HG03432 (cell line): ENCODE measurements at regions not wholly inside any gene's neighbourhood (a gene's known extent, or its start where the extent isn't known, plus 50 kb on each side); places are given as distances from the start of the nearest gene placed in this dataset.
A peak's percentile ranks its signal among the peaks of the same experiment; 100 is the strongest.
"Not testable (repeated sequence)": the region's sequence is repeated elsewhere in the genome, so short reads cannot be mapped to it uniquely, and the experiment has no call there.

Source experiments
- ATAC-seq: cut with Tn5 transposase; IDR thresholded peaks from one replicate; pipeline ENCODE4 v1.9.1; 2021; ENCODE audit warnings: mild to moderate bottlenecking, moderate library complexity; ENCODE audit not compliant: unreplicated experiment

DNA sequence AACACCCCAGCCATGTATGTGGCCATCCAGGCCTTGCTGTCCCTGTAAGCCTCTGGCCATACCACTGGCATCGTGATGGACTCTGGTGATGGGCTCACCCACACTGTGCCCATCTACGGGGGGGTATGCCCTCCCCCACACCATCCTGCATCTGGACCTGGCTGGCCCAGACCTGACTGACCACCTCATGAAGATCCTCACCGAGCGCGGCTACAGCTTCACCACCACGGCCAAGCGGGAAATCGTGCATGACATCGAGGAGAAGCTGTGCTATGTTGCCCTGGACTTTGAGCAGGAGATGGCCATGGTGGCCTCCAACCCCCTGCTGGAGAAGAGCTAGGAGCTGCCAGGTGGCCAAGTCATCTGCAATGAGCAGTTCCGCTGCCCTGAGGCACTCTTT lies 80.4 kb upstream of the ZCCHC2 start:
- no peak for ATAC-seq

DNA sequence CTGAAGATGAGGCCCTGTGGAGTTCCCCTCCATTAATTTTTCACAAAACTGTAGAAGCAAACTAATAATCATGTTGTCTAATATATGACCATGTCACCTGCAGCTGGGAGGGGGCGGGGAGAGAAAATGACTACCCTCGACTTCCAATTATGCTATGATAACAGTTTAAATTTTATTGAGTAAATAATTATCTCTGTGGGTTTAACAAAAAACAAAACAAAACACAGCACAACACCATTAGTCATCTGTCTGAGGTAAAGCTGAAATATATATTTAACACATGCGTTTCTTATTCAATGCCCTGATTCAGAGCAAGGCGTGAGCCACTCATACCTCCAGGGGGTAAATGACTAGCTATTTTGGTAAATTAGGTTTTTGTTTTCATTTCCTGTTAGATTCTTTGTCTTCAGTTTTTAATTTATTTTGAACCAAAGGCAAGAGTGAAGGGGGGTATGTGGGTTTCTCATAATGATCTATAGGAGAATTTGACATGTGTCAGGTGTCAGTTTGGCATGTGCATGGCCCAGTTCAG lies 77.4 kb upstream of the ZCCHC2 start:
- peak; percentile 71 for ATAC-seq

DNA sequence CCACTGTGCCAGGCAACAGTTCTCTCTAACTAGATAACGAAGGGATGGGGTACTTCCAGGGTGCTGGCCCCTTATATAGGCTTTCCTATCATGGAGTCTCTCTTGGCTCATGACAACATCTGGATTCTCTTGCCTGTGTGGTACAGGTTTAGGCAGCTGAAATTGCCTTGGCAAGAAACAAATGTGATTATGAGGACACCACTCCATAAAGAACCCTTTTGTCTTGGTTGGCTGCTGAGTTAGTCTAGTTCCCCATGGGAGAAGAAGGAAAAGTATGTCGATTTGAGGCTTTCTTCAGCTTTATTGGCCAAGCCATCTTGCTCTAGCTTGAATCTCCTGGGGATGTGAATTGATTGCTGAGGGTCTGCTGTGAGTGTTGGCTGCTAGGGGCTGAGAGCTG lies 76.3 kb upstream of the ZCCHC2 start:
- ATAC-seq, result no peak

DNA sequence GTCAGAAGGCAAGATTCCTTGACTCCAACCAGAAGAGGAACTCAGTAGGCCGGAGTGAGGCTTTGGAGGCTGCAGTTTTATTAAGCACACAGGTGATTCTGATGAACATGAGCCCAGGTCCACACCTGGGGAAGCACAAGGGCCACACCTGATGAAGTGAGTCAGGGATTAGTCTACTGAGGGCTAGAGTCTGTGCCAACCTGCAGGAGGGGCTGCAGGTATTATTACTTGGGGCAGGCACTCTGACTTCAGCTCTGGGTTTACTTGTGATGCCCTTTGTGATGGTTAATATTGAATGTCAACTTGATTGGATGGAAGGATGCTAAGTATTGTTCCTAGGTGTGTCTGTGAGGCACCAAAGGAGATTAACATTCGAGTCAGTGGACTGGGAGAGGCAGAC lies 75.2 kb upstream of the ZCCHC2 start:
- ATAC-seq, result no peak

DNA sequence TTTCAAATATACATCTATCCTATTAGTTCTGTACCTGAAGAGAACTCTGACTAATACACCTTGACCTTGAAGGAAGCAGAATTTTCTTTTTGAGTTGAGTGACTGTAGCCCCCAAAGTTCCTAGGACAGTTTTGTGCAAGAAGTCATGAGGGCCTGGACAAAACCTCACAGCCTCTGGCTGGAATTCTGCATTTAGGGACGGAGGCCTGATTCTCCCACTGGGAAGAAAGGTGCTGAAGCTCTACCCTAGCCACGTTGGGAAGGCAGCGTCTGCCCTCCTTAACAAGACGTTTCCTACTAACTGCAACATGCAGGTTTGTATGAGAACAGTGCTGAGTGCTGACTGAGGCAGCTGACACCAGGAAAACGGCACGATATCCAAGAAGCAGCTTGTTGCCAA lies 74.4 kb upstream of the ZCCHC2 start:
- ATAC-seq, result no peak

DNA sequence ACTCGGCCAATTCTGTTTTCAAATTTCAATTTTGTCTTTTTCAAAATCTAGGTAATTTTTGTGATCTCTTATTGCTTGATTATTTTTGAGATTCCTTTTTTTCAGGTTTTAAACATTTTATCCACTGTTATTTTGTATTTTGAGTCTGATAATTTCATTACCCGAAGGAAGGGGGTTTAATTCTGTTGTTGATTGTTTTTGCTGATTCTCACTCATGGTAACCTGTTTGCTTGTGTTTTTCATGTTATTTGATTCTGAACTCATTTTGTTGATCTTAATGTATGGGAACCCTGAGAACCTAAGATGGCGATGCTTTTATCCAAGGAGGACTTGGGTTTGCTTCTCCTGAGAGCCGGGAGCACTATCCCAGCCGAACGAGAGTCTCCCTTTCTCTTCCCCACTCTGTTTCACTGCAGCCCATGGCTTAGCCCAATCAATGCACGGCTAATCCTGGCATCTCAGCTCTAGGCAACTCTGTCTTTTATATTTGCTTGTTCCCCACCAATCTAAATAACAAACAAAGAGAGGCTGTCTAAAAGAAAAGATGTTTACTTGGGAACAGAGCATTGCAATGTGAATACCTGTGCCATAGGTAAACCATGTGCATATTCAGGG lies 73.2 kb upstream of the ZCCHC2 start:
- no peak for ATAC-seq

DNA sequence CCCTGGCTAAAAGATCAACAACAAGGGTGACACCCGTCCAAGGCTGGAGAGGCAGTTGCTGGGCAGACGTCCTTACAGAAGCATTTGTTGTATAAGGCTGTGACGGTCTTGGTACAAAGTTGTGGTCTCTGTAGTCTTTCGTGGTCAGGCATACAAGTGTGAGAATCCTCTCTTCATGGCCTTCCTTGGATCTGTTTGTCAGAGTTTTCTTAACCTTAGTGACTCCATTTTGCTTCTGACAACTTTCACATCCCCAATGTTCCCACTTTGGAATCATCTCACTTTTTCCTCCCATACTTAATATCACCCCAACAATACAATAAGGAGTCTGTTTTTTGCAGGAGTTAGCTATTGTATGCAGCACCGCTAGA lies 72.7 kb upstream of the ZCCHC2 start:
- ATAC-seq, result no peak

DNA sequence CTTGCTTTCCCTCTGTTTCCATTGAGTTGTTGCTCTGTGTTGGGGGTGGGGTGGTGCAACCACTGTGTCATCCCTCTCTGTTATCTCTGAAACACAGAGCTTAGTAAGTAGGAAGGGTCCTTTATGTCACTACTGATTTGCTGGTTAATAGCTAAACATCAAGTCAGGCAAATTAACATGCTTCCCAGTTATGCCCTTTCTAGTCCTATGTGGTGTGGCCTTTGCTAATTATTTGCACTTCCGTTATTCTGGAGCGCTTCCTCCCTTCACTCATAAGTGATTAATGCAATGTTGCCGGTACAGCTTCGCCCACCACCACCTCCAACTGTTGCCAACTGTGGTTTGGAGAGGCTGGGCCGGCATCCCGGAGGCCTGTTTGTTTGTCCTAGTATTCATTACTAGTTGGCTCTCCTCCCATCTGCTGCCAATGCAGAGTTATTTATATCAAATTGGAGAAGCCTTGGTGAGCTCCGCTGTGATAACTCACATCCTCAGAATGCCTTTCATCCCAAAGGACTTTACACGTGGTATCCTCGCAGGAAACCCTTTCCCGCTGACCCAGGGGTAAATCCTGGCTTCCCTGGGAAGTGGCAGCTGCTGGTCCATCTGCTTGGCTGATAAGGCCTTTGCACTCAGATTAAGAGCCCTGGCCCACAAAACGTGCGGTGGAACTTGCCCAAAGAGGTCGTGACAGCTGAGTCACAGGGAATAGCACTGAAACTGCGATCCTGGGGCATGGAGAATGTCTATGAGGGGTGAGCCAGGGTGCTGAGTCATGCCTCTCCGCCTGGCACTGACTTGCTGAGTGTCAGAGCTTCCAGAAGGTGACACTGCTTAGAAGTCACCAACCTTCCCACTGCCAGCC lies 72.0 kb upstream of the ZCCHC2 start:
- no peak for ATAC-seq

DNA sequence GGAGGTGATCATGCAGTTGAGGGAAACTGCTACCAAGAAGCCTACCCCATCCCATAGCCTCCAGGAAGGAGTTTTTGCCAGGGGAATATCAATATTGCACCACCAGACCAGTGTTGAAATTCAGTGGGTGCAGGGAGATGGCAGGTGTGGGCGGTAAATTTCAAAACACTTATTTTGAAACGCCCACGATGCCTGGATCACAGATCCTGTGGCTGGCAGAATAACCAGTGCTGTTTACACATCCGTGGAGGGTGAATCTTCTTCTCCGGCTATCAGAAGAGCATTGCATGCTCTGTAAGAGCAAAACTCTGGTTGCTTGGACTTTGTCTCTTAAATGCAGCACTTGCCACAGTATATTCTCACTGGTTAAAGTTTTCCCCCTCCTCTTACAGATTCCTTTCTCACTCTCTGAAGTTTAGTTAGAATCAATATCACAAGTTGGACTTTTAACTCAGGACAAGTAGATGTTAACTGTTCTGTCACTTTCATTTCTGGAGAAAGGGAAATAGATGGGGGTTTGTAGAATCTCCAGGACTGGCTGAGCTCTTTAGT lies 70.5 kb upstream of the ZCCHC2 start:
- no peak for ATAC-seq

DNA sequence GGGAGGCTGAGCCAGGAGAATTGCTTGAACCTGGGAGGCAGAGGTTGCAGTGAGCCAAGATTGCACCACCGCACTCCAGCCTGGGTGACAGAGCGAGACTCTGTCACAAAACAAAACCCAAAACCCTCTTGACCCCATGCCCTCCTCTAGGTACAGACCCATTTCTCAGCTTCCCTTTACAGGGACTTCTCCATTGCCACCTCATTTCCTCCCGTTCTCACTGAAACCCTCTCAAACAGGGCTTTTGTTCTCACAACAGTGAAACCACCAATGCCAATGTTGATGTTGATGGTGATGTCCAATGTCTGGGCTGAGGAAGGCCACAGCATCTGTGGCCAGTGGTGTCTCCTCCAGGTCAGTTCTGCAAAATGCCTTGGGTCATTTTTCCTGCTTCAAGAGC lies 69.0 kb upstream of the ZCCHC2 start:
- peak; percentile 55 for ATAC-seq

DNA sequence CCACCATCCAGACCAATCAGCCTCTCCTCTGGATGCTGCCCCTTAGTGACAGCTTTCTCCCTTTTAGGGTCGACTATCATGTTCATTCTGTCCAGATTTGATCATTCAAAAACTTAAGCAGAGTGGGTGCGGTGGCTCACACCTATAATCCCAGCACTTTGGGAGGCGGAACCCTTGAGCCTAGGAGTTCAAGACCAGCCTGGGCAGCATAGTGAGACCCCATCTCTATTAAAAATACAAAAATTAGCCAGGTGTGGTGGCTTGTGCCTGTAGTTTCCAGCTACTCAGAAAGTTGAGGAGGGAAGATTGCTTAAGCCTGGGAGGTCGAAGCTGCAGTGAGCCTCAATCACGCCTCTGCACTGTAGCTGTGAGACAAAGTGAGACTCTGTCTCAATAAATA lies 68.3 kb upstream of the ZCCHC2 start:
- ATAC-seq, result no peak

DNA sequence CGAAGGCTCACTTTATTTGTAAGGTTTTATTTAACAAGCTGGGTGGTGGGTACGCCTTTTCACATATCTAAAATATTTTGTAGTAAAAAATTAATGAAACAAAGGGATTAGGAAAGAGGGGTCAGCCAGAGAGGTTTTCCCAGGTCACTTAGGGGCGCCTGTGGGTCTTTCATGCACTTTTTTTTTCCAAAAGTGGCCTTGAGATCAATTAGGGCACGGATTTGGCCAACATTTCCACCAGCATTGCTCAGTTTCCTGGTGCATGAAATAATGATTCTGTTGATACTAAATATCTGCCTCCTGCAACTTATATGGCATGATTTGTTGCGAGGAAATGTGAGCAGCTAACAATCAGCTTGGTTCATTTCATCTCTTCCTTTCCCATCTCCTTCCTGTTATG lies 67.6 kb upstream of the ZCCHC2 start:
- ATAC-seq, result no peak

DNA sequence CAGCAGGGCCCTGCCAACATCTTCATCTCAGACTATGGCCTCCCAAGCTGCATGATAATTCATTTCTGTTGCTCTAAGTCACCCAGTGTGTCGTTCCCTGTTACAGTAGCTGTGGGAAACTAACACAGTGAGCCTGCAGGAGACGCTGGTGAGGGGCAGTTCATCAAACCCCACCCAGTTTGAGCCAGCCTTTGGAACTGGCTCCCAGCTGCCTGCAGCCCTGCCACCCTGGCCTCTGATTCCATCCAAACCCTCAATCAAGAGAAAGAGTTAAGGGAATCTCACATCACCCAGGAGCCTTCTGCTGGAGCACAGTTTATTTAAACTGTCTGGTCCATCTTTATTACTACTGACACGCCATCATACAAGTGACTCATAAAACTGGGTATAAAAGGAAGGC lies 64.9 kb upstream of the ZCCHC2 start:
- ATAC-seq, result no peak

DNA sequence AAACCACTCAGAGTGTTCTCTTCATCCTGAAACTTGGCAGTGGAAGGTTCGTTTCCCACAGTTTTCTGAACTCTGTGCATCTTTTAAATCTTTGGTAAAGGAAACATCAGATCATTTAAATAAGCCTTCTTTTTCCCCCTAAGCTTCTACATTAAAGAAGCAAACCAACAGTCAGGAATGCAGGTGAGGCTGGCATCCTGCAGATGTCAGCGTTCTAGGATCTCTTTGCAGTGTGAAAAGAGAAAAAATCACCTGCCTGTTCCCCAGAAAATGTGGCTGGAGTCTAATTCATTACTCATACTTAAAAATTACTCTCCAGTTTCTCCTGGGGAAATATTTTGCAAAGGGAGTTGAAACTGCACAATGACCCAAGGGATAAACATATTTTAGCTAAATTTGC lies 64.5 kb upstream of the ZCCHC2 start:
- no peak for ATAC-seq

DNA sequence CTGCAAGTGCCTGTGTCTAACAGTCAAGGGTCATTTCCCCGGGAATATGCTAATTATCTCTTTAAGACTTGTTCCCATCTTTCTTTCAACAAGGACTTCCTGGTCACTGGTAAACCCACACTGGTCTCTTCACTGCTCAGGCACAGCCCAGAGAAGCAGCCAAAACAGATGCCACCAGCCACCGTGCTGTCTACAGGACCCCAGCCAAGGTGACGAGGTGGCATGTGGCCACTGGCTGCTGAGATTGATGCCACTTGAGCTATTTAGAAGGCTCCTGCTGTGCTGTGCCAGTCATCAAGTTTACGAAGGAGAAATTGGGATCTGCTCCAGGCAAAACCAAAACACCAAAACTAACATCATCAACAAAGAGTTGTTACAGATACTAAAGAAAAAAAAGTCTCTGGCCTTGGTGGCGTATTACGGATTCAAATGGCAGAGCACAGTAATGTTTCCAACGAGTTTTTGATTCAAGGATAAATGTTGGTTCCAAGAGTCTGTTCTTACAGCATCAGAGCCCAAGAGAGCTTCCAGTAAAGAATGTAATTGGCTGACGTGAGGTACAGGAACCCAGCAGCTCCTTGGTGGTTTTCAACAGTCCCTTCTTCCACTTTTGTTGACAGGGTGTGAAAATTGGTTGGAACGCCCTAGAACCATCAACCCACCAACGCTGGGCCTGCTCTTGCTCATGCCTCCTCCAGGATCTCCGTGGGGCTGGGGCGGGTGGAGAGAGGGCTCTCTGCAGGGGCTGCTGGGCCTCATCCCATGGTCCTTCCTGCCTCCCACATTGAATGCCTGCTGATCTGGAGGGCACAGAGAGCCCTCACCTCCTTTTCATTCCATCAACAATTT lies 63.7 kb upstream of the ZCCHC2 start:
- ATAC-seq, result no peak

DNA sequence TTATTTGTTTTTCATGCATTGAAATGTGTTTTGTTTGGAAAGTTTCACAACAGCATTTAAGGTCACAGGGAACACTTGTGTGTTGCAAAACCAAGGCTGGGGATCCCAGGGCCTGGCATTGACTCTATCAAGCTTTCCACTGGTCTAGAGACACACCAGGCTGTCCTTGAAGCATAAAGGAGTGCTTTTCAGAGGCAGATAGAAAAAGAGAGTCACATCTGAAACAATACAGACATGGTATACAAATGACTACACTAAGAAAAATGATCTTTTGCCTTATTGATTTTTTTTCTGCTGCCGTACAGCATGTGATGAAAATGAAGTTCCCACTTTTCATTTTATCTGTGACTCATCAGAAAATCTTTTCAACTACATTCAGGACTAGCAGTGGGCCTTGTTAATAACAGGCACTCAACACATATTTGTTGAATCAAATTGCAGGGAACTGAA lies 61.9 kb upstream of the ZCCHC2 start:
- no peak for ATAC-seq

DNA sequence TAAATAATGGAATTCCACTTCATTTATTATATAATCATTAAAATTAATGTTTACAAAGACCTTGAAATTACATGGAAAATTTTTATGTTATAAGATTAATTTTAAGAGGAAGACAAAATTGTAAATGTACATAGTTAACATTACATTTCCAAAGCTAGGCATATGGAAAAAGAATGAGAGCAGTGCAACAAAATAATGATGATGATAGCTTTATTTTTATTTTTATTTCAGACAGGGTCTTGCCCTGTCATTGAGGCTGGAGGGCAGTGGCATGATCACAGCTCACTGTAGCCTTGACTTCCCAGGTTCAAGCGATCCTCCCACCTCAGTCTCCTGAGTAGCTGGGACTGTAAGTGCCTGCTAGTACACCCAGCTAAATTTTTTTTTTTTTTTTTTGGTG lies 61.2 kb upstream of the ZCCHC2 start:
- no peak for ATAC-seq

DNA sequence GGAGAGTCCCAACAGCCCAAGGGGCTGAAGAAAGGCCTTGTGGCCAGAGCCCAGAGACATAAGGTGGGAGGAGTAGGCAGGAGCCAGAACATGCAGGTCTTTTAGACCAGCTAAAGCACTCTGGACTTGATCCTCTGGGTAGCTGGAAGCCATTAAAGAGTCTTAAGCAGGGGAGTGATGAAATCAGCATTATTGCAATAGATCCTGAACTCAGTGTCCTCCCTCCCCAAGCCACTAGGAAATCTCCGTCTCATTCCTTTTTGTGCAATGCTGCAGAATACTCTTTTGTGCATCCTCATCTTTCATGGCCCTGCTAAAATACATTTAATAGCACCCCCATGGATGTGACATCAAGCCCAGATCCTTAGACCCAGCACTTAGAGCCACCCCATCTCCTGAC lies 58.6 kb upstream of the ZCCHC2 start:
- no peak for ATAC-seq

DNA sequence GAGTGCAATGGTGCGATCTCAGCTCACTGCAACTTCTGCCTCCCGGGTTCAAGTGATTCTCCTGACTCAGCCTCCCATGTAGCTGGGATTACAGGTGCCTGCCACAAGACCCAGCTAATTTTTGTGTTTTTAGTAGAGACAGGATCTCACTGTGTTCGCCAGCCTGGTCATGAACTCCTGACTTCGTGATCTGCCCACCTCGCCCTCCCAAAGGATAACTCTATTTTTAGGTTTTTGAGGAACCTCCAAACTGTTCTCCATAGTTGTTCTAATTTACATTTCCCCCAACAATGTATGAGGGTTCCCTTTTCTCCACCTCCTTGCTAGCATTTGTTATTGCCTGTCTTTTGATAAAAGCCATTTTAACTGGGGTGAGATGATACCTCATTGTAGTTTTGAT lies 53.7 kb upstream of the ZCCHC2 start:
- not testable (repeated sequence) for ATAC-seq
